Urothelium cell line (cell line): ENCODE measurements at regions not wholly inside any gene's neighbourhood (a gene's known extent, or its start where the extent isn't known, plus 50 kb on each side); places are given as distances from the start of the nearest gene placed in this dataset.

Source experiments
- DNase-seq: peaks from one replicate; pipeline ENCODE4 v3.0.0; 2011; ENCODE audit warnings: low spot score, mixed read lengths
- FAIRE-seq: peaks from 2 replicates; lab custom pipeline; 2011; peaks lifted over from hg19 to GRCh38; lab: Jason Lieb, UNC

DNA sequence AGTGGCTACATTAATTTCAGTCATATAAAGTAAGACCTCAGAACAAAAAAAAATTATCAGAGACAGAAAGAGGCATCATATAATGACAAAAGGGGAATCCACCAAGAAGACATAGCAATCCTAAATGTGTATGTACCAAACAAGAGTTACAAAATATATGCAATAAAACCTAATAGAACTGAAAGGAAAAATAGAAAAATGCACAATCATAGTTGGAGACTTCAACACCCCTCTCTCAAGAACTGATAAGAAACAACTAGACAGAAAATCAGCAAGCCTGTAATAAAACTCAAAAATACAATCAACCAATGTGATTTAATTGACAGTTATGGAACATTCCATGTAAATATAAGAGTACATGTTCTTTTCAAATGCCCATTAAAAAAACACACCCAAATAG lies 61.3 kb upstream of the C16orf82 start:
- no peak for DNase-seq
- FAIRE-seq, result no peak
